GM19452 (cell line): ENCODE measurements at regions not wholly inside any gene's neighbourhood (a gene's known extent, or its start where the extent isn't known, plus 50 kb on each side); places are given as distances from the start of the nearest gene placed in this dataset.
"Not testable (repeated sequence)": the region's sequence is repeated elsewhere in the genome, so short reads cannot be mapped to it uniquely, and the experiment has no call there.

Experiments used
- ATAC-seq: cut with Tn5 transposase; IDR thresholded peaks from one replicate; pipeline ENCODE4 v1.9.1; 2021; ENCODE audit not compliant: unreplicated experiment

GRCh38 chr18:43341014-43341413 lies 63.7 kb upstream of the SYT4 start:
- no peak for ATAC-seq

- ATAC-seq = no peak
Measured at GRCh38 chr18:43350176-43350575, 72.9 kb upstream of the SYT4 start.

DNA sequence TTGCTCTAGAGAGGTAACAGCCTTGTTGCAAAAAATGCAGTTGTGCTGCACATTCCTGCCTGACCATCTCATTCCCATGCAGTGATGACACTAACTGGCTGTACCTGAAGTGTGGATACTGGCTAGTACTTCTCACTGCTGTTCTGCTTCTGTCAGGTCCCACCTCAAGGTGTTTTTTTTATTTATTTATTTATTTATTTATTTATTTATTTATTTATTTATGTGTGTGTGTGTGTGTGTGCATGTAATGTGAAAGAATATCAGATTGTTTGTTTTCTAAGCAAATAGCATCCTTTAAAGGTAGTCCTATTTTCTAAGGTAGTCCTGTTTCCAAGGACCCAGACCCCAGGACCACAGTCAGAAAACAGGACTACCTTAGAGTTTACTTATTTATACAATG lies 87.2 kb upstream of the SYT4 start:
- ATAC-seq = no peak

- ATAC-seq = no peak
Measured at GRCh38 chr18:43367895-43368294, 90.6 kb upstream of the SYT4 start.

GRCh38 chr18:43369311-43369710 lies 92.0 kb upstream of the SYT4 start:
- not testable (repeated sequence) for ATAC-seq

DNA sequence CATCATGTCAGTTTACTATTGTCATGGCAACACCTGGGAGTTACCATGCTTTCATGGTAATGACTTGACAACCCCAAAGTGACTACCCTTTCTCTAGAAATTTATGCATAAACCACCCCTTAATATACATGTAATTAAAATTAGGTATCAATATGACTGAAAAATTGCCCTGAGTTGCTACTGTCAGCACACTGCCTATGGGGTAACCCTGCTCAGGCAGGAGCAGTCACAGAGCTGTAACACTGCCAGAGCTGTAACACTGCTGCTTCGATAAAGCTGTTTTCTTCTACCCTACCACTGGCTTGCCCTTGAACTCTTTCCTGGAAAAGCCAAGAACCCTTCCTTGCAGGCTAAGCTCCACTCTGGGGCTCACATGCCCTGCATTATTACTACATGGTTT lies 95.5 kb upstream of the SYT4 start:
- ATAC-seq = no peak

DNA sequence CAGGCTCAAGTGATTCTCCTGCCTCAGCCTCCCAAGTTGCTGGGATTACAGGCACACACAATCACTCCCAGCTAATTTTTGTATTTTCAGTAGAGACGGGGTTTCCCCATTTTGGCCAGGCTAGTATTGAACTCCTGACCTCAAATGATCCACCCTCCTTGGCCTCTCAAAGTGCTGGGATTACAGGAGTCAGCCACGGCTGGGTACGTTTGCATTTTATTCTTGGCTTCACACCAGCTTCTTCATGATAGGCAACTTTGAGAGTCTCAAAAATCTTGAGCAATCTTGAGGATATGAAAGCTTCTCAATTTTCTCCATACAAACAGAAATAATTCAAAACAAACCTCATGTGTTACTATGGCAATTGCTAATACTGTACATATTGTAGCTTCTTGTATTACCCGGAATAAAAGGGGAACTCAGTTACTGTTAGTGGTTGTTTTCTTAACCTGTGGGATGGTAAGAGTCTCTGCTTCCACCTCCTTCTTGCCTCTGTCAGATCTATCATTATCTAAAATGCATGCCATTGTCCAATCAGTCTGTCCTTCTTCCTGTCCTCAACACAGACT lies 102.9 kb upstream of the SYT4 start:
- ATAC-seq = no peak

DNA sequence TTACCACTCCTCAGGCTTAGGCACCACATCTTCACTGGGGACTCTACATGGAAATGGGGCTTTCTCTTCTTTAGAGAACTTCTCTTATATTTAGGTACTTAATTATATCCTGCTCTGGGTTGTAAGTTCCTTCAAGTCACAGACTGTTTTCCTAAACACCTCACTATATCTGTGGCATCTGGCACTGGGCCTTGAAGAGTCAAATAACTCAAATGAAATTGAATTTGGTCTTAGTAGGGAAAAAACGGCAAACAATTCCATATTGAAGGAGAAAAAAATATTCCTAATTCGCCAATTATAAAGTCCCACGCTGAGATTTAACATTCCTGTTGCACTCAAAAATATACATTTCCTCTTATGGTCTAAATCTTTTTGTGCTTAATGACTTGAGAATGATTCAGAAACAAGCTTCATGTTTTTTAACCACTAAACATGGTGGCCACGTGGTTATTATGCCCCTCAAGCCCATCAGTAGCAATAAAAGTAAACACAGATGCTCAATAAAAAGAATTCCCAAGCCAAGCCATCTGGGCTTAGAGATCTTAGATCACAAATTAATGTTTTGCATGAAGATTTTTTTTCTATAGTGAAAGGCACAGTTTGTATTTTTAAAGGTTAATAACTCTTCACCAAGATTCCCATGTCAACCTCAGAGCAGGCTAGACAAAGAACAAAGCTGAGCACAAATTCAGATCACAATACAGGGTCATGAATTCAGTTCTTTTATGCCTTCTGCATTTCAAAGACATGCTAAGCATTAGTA lies 105.5 kb upstream of the SYT4 start:
- ATAC-seq = no peak

DNA sequence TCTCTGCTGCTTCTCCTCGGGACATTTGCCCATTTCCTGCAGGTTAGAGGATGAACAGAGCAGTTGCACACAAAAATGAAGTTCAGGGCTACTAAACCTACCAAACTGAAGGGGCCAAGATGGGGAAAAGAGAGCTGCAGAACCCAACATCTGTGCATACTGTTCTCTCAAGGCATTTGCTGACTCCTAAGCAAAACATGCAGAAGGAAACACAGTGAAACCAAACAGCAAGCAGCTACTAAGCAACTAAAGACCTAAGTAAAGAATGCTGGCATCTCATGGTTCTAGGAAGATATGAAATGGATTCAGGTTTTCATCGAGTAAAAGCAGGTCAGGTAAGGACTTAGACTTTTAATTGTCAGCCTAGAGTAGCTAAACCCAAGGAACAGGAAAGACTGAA lies 111.9 kb upstream of the SYT4 start:
- no peak for ATAC-seq

DNA sequence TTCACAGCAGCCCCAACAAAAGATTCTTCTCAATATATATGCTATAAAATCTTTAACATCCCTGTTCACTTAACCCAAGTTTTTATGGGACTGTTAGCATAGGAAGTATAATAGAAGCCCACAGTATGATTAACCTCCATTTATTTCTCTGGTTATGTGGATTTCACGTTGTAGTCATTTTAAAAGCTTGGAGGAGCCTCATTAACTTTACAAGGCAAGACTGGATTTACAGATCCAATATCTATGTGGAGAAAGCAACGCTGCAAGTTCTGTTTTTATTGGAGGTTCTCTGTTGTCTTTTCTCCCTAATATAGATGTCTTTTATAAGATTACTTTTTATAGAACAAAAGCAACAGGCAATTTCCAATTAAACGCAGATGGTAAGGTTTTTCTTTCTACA lies 114.9 kb upstream of the SYT4 start:
- ATAC-seq = no peak

DNA sequence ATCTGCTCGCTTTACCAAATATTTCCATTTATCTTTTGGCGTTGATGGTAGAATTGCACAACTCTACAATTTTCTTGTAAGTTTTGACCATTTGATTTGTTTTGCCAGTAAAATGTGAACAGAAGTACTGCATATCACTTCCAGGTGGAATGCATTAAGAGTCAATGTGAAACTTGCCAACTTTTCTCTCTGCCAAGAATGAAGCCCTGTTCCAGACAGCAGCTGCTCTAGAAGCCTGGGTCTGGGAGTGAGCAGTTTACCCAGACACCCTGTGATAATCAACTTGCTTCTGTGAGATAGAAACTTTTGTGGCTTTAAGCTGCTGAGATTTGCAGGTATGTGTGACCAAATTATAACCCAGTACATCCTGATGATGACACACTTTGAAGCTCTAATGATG lies 115.9 kb upstream of the SYT4 start:
- ATAC-seq = no peak

DNA sequence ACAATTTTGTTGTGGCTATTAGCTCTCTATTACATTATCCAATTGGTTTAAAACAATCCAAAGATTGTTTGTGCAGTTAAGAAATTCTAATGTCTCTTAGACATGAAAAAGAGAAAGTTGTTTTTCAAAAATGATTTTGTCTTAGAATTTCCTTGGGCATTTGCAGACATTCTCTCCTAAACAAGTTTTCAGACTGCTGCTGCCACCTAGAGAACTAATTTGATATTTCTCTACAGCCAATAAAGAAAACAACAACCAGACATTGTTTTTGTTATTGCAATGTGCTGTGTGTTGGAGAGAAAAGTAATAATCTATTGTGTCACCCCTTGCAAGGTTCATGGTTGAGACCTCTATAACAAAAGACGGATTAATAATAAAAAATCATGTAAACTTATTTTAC lies 119.0 kb upstream of the SYT4 start:
- no peak for ATAC-seq

- no peak for ATAC-seq
Measured at GRCh38 chr18:43398601-43399000, 121.3 kb upstream of the SYT4 start.

GRCh38 chr18:43405097-43405496 lies 127.8 kb upstream of the SYT4 start:
- no peak for ATAC-seq

- ATAC-seq = no peak
Measured at GRCh38 chr18:43414006-43414405, 136.7 kb upstream of the SYT4 start.

- no peak for ATAC-seq
Measured at GRCh38 chr18:43420091-43420490, 142.8 kb upstream of the SYT4 start.

DNA sequence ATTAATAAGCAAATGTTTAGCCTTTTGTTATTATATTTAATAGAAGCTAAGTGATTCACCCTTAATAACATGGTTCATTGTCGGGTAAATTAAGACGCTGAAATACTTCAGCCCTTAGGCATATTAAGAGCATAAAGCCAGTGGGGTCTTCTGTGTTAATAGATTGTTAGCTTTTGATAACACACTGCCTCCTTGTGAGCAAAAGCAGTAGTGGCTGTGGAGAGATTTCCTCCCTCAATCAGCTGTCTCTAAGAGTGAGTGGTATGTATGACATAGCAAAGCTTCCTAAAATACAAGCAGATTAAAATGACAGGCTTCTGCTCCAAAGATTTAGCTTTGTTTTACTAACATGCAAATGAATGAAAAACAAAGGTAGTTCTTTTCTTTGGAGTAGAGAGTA lies 143.7 kb upstream of the SYT4 start:
- no peak for ATAC-seq

- no peak for ATAC-seq
Measured at GRCh38 chr18:43422518-43422917, 145.2 kb upstream of the SYT4 start.

DNA sequence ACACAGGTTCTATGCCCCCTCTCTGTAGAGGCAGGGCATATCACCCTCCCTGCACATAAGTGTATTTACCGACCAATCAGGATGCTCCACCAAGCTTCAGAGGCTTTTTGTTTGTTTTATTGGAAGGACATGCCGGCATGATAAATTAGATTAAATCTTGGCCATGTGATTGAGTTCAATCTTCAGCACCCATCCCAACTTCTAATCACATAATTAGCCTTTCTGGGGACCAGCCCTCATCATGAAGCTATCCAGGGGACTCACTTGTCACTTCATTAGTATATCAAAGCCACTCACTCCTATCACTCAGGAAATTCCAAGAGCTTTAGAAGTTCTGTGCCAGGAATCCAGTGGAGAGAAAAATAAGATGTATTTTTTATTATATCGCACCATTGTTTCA lies 158.6 kb upstream of the SYT4 start:
- ATAC-seq = no peak

- ATAC-seq = no peak
Measured at GRCh38 chr18:43442131-43442530, 164.8 kb upstream of the SYT4 start.

DNA sequence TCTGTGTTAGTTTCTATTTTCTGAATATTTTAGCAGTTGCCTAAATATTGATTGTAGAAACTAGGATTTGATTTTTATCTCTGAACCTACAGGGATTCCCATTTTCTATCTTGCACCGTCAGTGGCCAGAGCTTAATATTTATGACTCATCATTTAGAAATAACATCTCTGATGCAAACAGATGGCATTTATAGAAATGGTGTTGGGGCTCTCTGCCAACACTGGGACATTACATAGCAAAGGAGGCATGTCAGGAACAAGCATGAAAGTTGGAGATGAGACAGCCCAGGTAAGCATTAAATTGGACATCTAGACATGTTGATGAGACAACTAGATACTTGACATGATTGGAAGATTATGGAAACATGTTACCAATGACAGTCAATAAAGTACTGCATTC lies 165.3 kb upstream of the SYT4 start:
- no peak for ATAC-seq

GRCh38 chr18:43465483-43465882 lies 188.2 kb upstream of the SYT4 start:
- no peak for ATAC-seq

- no peak for ATAC-seq
Measured at GRCh38 chr18:43471873-43472272, 194.6 kb upstream of the SYT4 start.
